GM13977 (cell line): ENCODE measurements at regions not wholly inside any gene's neighbourhood (a gene's known extent, or its start where the extent isn't known, plus 50 kb on each side); places are given as distances from the start of the nearest gene placed in this dataset.

Experiments used
- DNase-seq: peaks from one replicate; pipeline ENCODE4 v3.0.0; 2012; ENCODE audit warnings: low spot score
- CTCF ChIP-seq: IDR thresholded peaks from 2 replicates; pipeline ENCODE4 v1.5.1; 2012; ENCODE audit warnings: mild to moderate bottlenecking, control low read depth; ENCODE audit not compliant: insufficient read depth; ENCODE audit errors: extremely low read depth, missing control alignments
- in situ Hi-C: fragments of 300-500 bp; cut with MboI; formaldehyde crosslinking; loops from one replicate; pipeline ENCODE4 v1.12.0; 2022; ENCODE audit warnings: low sequenced_read_pairs, low pct_unique_long_range_greater_than_20kb, mixed read lengths, inconsistent platforms; ENCODE audit not compliant: unreplicated experiment

GRCh38 chr3:70832089-70832833 lies 519.8 kb upstream of the MDFIC2 start:
- in situ Hi-C loops, result no loop called here

GRCh38 chr3:70829092-70829491 lies 516.7 kb upstream of the MDFIC2 start:
- in situ Hi-C loops, result no loop called here
- no peak for DNase-seq
- TF ChIP-seq CTCF, result no peak

More at GRCh38 chr3:70832089-70832833, 519.8 kb upstream of the MDFIC2 start:
- DNase-seq, result no peak
- TF ChIP-seq CTCF, result no peak

GRCh38 chr3:70824773-70825172 lies 512.3 kb upstream of the MDFIC2 start:
- TF ChIP-seq CTCF, result no peak
- in situ Hi-C loops, result no loop called here
- no peak for DNase-seq

GRCh38 chr3:70824078-70824477 lies 511.6 kb upstream of the MDFIC2 start:
- DNase-seq, result no peak
- in situ Hi-C loops, result no loop called here
- TF ChIP-seq CTCF, result no peak

GRCh38 chr3:70823622-70824021 lies 511.2 kb upstream of the MDFIC2 start:
- DNase-seq, result no peak
- no peak for TF ChIP-seq CTCF
- in situ Hi-C loops, result no loop called here

GRCh38 chr3:70822669-70823068 lies 510.2 kb upstream of the MDFIC2 start:
- in situ Hi-C loops, result no loop called here
- DNase-seq, result no peak

More at GRCh38 chr3:70822669-70823068, 510.2 kb upstream of the MDFIC2 start:
- no peak for TF ChIP-seq CTCF
